Body of pancreas (tissue), 4 donors: ENCODE measurements at regions not wholly inside any gene's neighbourhood (a gene's known extent, or its start where the extent isn't known, plus 50 kb on each side); places are given as distances from the start of the nearest gene placed in this dataset.

Source experiments
- ATAC-seq: fragments of 150-250 bp; one replicate; pipeline ENCODE4 v1.9.1; 2016
- DNase-seq, 4 donors: peaks; one replicate each; pipeline ENCODE4 v3.0.0-alpha.2; 2019
- H3K27ac ChIP-seq, 4 donors: fragments of 200-600 bp; sonication (generic); 1 replicate in 3 of 4; 2 replicates in 1 of 4; pipeline versions ENCODE4 v1.5.1 to v1.6.1; 2016 to 2019; ENCODE audit warnings: mild to moderate bottlenecking in 1 of 4, mixed read lengths in 1 of 4, moderate library complexity in 1 of 4
- H3K27me3 ChIP-seq, 2 donors: fragments of 200-600 bp; sonication (generic); one replicate each; pipeline ENCODE4 v1.6.0; 2016; ENCODE audit warnings: mild to moderate bottlenecking in 1 of 2
- H3K36me3 ChIP-seq, 2 donors: fragments of 200-600 bp; sonication (generic); replicated peaks in 1 of 2; 2 replicates each; pipeline ENCODE4 v1.5.1; 2016; ENCODE audit warnings: low read depth in 2 of 2; ENCODE audit not compliant: insufficient read depth in 1 of 2
- H3K4me1 ChIP-seq: fragments of 200-600 bp; sonication (generic); one replicate; pipeline ENCODE4 v1.6.0; 2016
- H3K4me3 ChIP-seq, 2 donors: fragments of 200-600 bp; sonication (generic); 1 replicate in 1 of 2; 2 replicates in 1 of 2; pipeline ENCODE4 v1.5.1; 2016 to 2019
- H3K9me3 ChIP-seq, 3 donors: fragments of 200-600 bp; sonication (generic); 1 replicate in 2 of 3; 2 replicates in 1 of 3; pipeline ENCODE4 v1.5.1; 2016
- CTCF ChIP-seq, 7 experiments: fragments of 450-650 bp in 4 of 7; fragments of 200-600 bp in 3 of 7; sonication (generic) in 3 of 7; IDR thresholded peaks; one replicate each; pipeline ENCODE4 v1.5.1; 2016 to 2019; ENCODE audit warnings: antibody characterized with exemption in 7 of 7
- POLR2A ChIP-seq, 3 donors: fragments of 450-650 bp; IDR thresholded peaks; one replicate each; pipeline ENCODE4 v1.6.1; 2016; ENCODE audit warnings: antibody characterized with exemption in 3 of 3, mild to moderate bottlenecking in 2 of 3
- WGBS, 2 donors: methylation state at CpG; one replicate each; pipeline ENCODE4 v1.1.5; 2017; 5-methylcytosine and 5-hydroxymethylcytosine counted together
- intact Hi-C: fragments of 100-400 bp; cut with DNase I; formaldehyde crosslinking; loops from one replicate; pipeline ENCODE4 v1.15.1; 2023

- TF ChIP-seq CTCF (IDR thresholded peaks at IDR 0.05) (no peak), POLR2A (IDR thresholded peaks at IDR 0.05) (no peak)
- no peaks in the 10 kb centered on the region for H3K36me3 ChIP-seq
- intact Hi-C loops: loop anchor here (10.0 kb wide), 1 partner anchor 277 kb away; no protein-coding TSS in a partner anchor
- 75 to 85% methylated on average over 2 of the region's 2 CpGs for WGBS, 2 donors
- peaks cover 0 to 4% (median 0%) of the 10 kb centered on the region in 3 donors for H3K9me3 ChIP-seq
- no peaks in the 10 kb centered on the region for H3K27me3 ChIP-seq
- DNase-seq (no peak), ATAC-seq (no peak)
- H3K27ac ChIP-seq: no peak overlapping the region
- no peak overlapping the region for H3K4me3 ChIP-seq
- no peaks in the 10 kb centered on the region for H3K4me1 ChIP-seq
These were observed 542.8 kb downstream of the CDH10 start for GRCh38 chr5:24102010-24102409.

GRCh38 chr5:24103451-24104023 is 541.2 kb downstream of the CDH10 start:
- ATAC-seq: no peak
- no peak for DNase-seq
- intact Hi-C loops: loop anchor here (10.0 kb wide), 1 partner anchor 279 kb away; no protein-coding TSS in a partner anchor
- Histone ChIP-seq H3K4me3 (no peak overlapping the region), H3K27me3 (no peaks in the 10 kb centered on the region), H3K4me1 (no peaks in the 10 kb centered on the region), H3K36me3 (no peaks in the 10 kb centered on the region), H3K27ac (no peak overlapping the region), H3K9me3 (peaks cover 0 to 4% (median 0%) of the 10 kb centered on the region in 3 donors)
- TF ChIP-seq POLR2A (IDR thresholded peaks at IDR 0.05) (no peak), CTCF (IDR thresholded peaks at IDR 0.05) (no peak)
- WGBS, 2 donors: 66 to 76% methylated on average over 3 of the region's 3 CpGs

- no peak for ATAC-seq
- Histone ChIP-seq H3K4me3 (no peak overlapping the region), H3K27me3 (no peaks in the 10 kb centered on the region), H3K9me3 (peaks cover 0 to 3% (median 0%) of the 10 kb centered on the region in 3 donors), H3K4me1 (no peaks in the 10 kb centered on the region), H3K27ac (no peak overlapping the region), H3K36me3 (no peaks in the 10 kb centered on the region)
- TF ChIP-seq POLR2A (IDR thresholded peaks at IDR 0.05) (no peak), CTCF (IDR thresholded peaks at IDR 0.05) (peak in 5 of 7 experiments; percentile 40 to 66 (median 55))
- WGBS, 2 donors: 27 to 30% methylated on average over 3 of the region's 3 CpGs
- no peak for DNase-seq
- intact Hi-C loops: no loop called here
These were observed 534.7 kb downstream of the CDH10 start for GRCh38 chr5:24110004-24110615.

GRCh38 chr5:24112420-24112819 is 532.4 kb downstream of the CDH10 start:
- DNase-seq (no peak), ATAC-seq (no peak)
- 36 to 39% methylated on average over 2 of the region's 2 CpGs for WGBS, 2 donors
- Histone ChIP-seq H3K27ac (no peak overlapping the region), H3K27me3 (no peaks in the 10 kb centered on the region), H3K9me3 (no peaks in the 10 kb centered on the region), H3K36me3 (no peaks in the 10 kb centered on the region), H3K4me3 (no peak overlapping the region), H3K4me1 (no peaks in the 10 kb centered on the region)
- no peak for TF ChIP-seq POLR2A (IDR thresholded peaks at IDR 0.05)
- no peak for TF ChIP-seq CTCF (IDR thresholded peaks at IDR 0.05)
- intact Hi-C loops: no loop called here

GRCh38 chr5:24118351-24118750 is 526.4 kb downstream of the CDH10 start:
- WGBS, 2 donors: 64 to 76% methylated on average over 2 of the region's 2 CpGs
- no peaks in the 10 kb centered on the region for H3K9me3 ChIP-seq
- intact Hi-C loops: no loop called here

More at GRCh38 chr5:24118351-24118750, 526.4 kb downstream of the CDH10 start:
- no peak overlapping the region for H3K27ac ChIP-seq
- TF ChIP-seq CTCF (IDR thresholded peaks at IDR 0.05) (no peak), POLR2A (IDR thresholded peaks at IDR 0.05) (no peak)
- ATAC-seq (no peak), DNase-seq (no peak)
- H3K27me3 ChIP-seq: no peaks in the 10 kb centered on the region
- no peak overlapping the region for H3K4me3 ChIP-seq
- no peaks in the 10 kb centered on the region for H3K36me3 ChIP-seq
- H3K4me1 ChIP-seq: no peaks in the 10 kb centered on the region
